ENCODE measurements at regions not wholly inside any gene's neighbourhood (a gene's known extent, or its start where the extent isn't known, plus 50 kb on each side); places are given as distances from the start of the nearest gene placed in this dataset.
A peak's percentile ranks its signal among the peaks of the same experiment; 100 is the strongest.
"Not testable (repeated sequence)": the region's sequence is repeated elsewhere in the genome, so short reads cannot be mapped to it uniquely, and the experiment has no call there.

GRCh38 chr4:73348185-73348584, 55.9 kb upstream of the ALB start:
- DNase-seq = no peak

DNA sequence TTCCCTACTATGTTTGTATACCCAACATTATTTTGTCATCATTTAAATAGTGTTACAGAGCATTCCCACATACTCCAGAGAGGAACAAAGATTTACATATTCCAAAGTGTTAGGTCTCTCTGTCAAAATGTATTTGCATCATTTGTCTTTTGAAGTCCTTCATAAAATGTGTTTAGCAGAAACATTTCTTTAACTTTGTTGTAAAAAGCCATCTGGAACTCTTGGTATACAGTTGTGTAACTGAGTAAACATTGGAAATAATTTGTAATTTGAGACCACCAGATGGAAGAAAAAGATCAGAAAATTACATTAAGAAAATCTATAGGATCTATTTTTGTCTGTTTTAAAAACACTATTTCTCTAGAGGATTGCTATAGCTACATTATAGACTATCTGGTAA, 56.6 kb upstream of the ALB start:
- DNase-seq = no peak

DNA sequence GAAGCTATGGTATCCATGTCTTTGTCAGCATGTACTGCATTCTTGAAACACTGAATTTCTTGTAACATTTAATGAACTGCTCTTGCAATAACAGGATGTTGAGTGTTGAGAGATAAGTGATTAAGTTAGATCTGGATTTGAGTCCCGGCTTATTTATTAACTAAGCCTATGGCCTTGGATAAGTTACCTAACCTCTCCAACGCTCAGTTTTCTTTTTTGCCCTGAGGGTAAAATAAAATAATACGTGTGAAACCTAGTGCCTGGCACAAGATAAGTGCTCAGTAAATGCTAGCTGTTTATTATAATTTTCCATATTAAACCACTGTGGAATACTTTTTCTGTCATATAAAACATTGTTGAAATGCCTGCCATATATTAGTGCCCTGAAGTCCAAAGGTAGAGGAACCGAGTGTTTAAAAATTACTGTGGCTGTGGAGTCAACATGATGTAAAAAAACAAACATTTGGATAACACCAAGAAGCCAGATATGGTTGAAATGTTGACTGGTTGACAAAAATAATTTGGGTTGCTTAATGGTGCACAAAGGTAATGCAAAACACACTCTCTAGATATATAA, 58.6 kb upstream of the ALB start:
- DNase-seq = no peak

GRCh38 chr4:73344106-73344505, 60.0 kb upstream of the ALB start:
- DNase-seq = no peak

GRCh38 chr4:73343432-73343831, 60.7 kb upstream of the ALB start:
- DNase-seq = no peak

DNA sequence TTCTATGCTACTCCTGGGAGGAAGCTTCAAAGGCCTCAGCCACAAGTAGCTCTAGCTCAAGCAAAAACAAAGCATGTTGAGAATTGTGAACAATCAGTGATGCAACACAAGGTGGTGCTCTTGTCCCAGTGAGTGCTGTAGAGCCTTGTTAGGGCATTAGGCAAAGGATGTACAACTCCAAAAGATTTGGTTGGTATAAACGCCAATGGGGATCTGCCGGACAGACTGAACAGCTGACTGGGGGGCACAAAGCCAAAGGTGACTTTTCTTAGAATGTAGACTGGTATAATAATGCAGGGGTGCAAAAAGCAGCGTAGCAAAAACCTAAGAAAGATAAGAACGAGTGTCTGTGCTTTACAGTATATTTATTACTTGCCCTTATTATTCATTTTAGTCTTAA, 62.6 kb upstream of the ALB start:
- peak; percentile 5 for DNase-seq

DNA sequence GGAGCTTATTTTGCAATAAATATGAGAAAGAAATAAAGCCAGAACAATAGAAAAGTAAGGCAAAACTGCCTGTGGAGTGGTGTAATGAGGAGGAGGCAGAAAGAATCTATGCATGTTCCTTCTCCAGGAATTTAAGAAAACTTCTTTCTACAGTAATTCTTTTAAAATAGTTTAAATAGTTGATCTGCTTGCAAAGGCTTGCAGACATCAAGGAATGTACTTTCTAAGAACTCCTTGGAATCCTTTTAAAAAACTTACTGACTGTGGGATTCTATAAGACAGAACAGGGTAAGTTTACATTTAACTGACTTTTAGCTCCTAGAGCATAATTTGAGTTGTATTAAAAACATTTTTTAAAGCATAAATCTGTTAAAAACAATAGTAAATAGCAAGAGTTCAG, 63.2 kb upstream of the ALB start:
- no peak for DNase-seq

GRCh38 chr4:73335679-73336078, 68.4 kb upstream of the ALB start:
- no peak for DNase-seq

DNA sequence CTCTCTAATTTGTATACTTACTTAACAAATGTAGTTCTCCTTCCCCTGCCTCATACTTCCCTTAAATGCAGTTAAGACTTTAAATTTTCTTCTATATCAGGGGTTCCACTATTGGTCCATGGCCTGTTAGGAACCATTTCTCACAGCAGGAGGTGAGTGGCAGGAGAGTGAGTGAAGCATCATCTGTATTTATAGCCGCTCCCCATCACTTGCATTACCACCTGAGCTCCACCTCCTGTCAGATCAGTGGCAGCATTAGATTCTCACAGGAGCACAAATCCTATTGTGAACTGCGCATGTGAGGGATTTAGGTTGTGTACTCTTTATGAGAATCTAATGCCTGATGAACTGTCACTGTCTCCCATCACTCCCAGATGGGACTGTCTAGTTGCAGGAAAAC, 72.1 kb upstream of the ALB start:
- not testable (repeated sequence) for DNase-seq

GRCh38 chr4:73329300-73329699, 70.7 kb upstream of the ANKRD17 start:
- no peak for DNase-seq

DNA sequence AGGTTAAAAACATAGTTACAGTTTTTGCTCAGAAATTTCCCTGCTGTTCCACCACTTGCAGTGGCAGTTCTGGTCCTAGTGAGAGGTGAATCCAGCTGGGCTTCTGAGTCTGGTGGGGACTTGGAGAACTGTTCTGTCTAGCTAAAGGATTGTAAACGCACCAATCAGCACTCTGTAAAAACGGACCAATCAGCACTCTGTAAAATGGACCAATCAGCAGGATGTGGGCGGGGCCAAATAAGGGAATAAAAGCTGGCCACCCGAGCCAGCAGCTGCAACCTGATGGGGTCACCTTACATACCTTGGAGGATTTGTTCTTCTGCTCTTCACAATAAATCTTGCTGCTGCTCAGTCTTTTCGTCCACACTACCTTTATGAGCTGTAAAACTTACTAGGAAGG, 67.2 kb upstream of the ANKRD17 start:
- DNase-seq = not testable (repeated sequence)

GRCh38 chr4:73317092-73317491, 58.5 kb upstream of the ANKRD17 start:
- no peak for DNase-seq

DNA sequence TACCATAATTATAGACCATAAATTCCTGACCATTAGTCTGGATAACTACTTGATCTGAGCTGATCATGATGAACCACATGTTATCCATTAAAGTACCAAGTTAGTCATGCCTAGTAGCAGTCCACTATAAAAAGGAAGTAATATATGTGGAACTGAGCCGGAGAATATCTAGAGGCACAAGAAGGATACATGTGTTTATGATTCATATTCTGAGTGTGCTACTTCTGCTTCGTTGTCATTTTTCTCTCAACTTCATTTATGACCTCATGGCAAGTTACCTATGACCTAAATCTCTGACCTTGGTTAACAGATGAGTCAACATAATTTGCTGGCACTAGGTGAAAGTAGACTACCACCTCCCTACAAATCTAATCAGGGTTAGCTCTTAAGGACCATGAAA, 56.5 kb upstream of the ANKRD17 start:
- DNase-seq = no peak

DNA sequence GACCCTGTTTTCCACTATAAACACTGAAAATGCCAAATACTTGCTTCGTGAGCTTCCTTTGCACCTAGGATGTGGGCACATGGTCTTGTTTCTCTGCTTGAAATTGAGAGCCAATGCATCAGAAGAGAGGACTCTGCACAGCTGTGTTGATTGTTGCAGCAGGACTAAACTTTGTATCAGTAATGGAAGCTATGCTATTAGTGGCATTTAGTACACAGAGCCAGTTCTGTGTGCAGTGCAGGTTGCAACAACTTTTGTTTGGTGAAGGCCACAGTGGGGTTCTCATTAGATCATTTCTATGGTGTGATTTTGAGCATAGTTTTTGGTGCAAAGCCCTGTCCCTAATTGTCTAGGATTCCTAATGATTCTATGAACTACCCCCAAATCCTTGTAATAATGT, 54.4 kb upstream of the ANKRD17 start:
- DNase-seq = no peak

DNA sequence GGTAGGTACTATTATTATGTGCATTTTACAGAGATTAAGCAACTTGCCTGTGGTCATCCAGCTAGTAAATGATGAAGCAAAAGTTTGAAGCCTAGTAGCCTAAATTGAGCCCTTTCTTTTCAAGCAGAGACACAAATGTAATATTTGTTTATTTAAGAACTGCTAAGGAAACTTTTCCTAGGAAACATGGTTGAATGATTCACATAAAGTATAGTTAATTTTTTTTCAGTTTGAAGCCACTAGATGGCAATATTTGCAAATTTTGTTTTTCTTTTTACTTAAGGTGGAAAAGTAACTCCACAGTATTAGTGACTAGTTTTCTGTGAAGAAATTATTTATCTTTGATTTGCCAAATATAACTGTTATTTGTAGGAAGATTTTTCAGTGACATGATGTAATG, 52.8 kb upstream of the ANKRD17 start:
- DNase-seq = peak; percentile 0

- no peak for DNase-seq
Observed at GRCh38 chr4:73309211-73309610, 50.6 kb upstream of the ANKRD17 start.

All from NCI-H2107 (cell line).